ENCODE measurements at regions not wholly inside any gene's neighbourhood (a gene's known extent, or its start where the extent isn't known, plus 50 kb on each side); places are given as distances from the start of the nearest gene placed in this dataset.

GRCh38 chr5:60490597-60491166 is 209.3 kb downstream of the DEPDC1B start:
- Histone ChIP-seq H3K9me3 (ENCODE audit: control insufficient read depth, insufficient read depth, low read depth, low read length) (no peaks in the 10 kb centered on the region), H3K9ac (ENCODE audit: insufficient read depth, low read length) (no peak overlapping the region), H3K4me3 (replicated peaks in 1 of 4; ENCODE audit: control extremely low read depth in 1 of 4, insufficient read depth in 1 of 4, low read depth in 3 of 4, low read length in 4 of 4) (no peak overlapping the region), H3K79me2 (ENCODE audit: control insufficient read depth, insufficient read depth, low read length) (no peaks in the 10 kb centered on the region), H3K27me3 (ENCODE audit: control insufficient read depth, insufficient read depth, low read length) (no peaks in the 10 kb centered on the region), H3K36me3 (ENCODE audit: control insufficient read depth, insufficient read depth, low read length) (no peaks in the 10 kb centered on the region), H4K20me1 (ENCODE audit: control insufficient read depth, extremely low read depth, insufficient read depth, low read length) (no peaks in the 10 kb centered on the region), H3K4me1 (ENCODE audit: control insufficient read depth, extremely low read depth, insufficient read depth, low read length) (peaks cover 2% of the 10 kb centered on the region), H2AFZ (ENCODE audit: low read length) (no peak overlapping the region), H3K4me2 (ENCODE audit: extremely low read depth, insufficient read depth, low read length) (no peak overlapping the region), H3K27ac (ENCODE audit: insufficient read depth, low read length) (no peak overlapping the region)
- TF ChIP-seq CTCF (conservative IDR thresholded peaks at IDR 0.05 in 1 of 2, IDR thresholded peaks at IDR 0.05 in 1 of 2; ENCODE audit: low read depth in 1 of 2, low read length in 2 of 2) = no peak
- no peak for TF ChIP-seq EZH2 (IDR thresholded peaks at IDR 0.05; ENCODE audit: low read length, missing control alignments)
- no peak for DNase-seq (ENCODE audit: low read depth in 2 of 2)

DNA sequence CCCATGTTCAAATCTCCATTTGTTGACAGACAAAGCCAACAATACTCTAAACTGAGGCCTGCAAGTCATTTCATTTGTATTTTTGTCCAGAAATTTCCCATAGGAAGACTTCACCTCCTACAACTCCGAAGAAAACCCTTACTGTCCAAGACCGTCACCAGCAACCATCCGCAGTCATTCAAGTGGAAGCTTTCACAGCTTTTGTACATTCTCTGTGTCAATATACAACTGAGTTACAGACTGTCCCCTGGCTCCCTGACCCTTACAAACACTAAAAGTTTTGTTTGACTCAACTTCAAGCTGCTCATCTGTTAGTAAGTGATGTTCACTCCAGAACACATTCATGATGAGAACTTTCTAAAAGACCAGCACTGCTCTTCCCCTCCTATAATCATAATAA is 210.1 kb downstream of the DEPDC1B start:
- H3K4me3 ChIP-seq (replicated peaks in 1 of 4; ENCODE audit: control extremely low read depth in 1 of 4, insufficient read depth in 1 of 4, low read depth in 3 of 4, low read length in 4 of 4) = no peak overlapping the region
- no peaks in the 10 kb centered on the region for H3K27me3 ChIP-seq (ENCODE audit: control insufficient read depth, insufficient read depth, low read length)
- DNase-seq (ENCODE audit: low read depth in 2 of 2) = no peak
- H3K36me3 ChIP-seq (ENCODE audit: control insufficient read depth, insufficient read depth, low read length) = no peaks in the 10 kb centered on the region
- H3K9ac ChIP-seq (ENCODE audit: insufficient read depth, low read length) = no peak overlapping the region
- no peaks in the 10 kb centered on the region for H3K79me2 ChIP-seq (ENCODE audit: control insufficient read depth, insufficient read depth, low read length)
- H3K4me2 ChIP-seq (ENCODE audit: extremely low read depth, insufficient read depth, low read length) = no peak overlapping the region
- no peak overlapping the region for H3K27ac ChIP-seq (ENCODE audit: insufficient read depth, low read length)
- H2AFZ ChIP-seq (ENCODE audit: low read length) = no peak overlapping the region
- TF ChIP-seq EZH2 (IDR thresholded peaks at IDR 0.05; ENCODE audit: low read length, missing control alignments) = no peak
- TF ChIP-seq CTCF (conservative IDR thresholded peaks at IDR 0.05 in 1 of 2, IDR thresholded peaks at IDR 0.05 in 1 of 2; ENCODE audit: low read depth in 1 of 2, low read length in 2 of 2) = no peak
- H3K4me1 ChIP-seq (ENCODE audit: control insufficient read depth, extremely low read depth, insufficient read depth, low read length) = peaks cover 2% of the 10 kb centered on the region
- no peaks in the 10 kb centered on the region for H3K9me3 ChIP-seq (ENCODE audit: control insufficient read depth, insufficient read depth, low read depth, low read length)
- no peaks in the 10 kb centered on the region for H4K20me1 ChIP-seq (ENCODE audit: control insufficient read depth, extremely low read depth, insufficient read depth, low read length)

- no peak overlapping the region for H3K4me2 ChIP-seq (ENCODE audit: extremely low read depth, insufficient read depth, low read length)
- H3K27ac ChIP-seq (ENCODE audit: insufficient read depth, low read length) = no peak overlapping the region
- no peaks in the 10 kb centered on the region for H3K9me3 ChIP-seq (ENCODE audit: control insufficient read depth, insufficient read depth, low read depth, low read length)
- DNase-seq (ENCODE audit: low read depth in 2 of 2) = no peak
- H2AFZ ChIP-seq (ENCODE audit: low read length) = no peak overlapping the region
- H3K27me3 ChIP-seq (ENCODE audit: control insufficient read depth, insufficient read depth, low read length) = no peaks in the 10 kb centered on the region
- H3K79me2 ChIP-seq (ENCODE audit: control insufficient read depth, insufficient read depth, low read length) = no peaks in the 10 kb centered on the region
- peaks cover 2% of the 10 kb centered on the region for H3K4me1 ChIP-seq (ENCODE audit: control insufficient read depth, extremely low read depth, insufficient read depth, low read length)
- no peaks in the 10 kb centered on the region for H3K36me3 ChIP-seq (ENCODE audit: control insufficient read depth, insufficient read depth, low read length)
- H4K20me1 ChIP-seq (ENCODE audit: control insufficient read depth, extremely low read depth, insufficient read depth, low read length) = no peaks in the 10 kb centered on the region
- H3K4me3 ChIP-seq (replicated peaks in 1 of 4; ENCODE audit: control extremely low read depth in 1 of 4, insufficient read depth in 1 of 4, low read depth in 3 of 4, low read length in 4 of 4) = no peak overlapping the region
- H3K9ac ChIP-seq (ENCODE audit: insufficient read depth, low read length) = no peak overlapping the region
- TF ChIP-seq CTCF (conservative IDR thresholded peaks at IDR 0.05 in 1 of 2, IDR thresholded peaks at IDR 0.05 in 1 of 2; ENCODE audit: low read depth in 1 of 2, low read length in 2 of 2) (no peak), EZH2 (IDR thresholded peaks at IDR 0.05; ENCODE audit: low read length, missing control alignments) (no peak)
Measured at GRCh38 chr5:60489377-60489776, 210.6 kb downstream of the DEPDC1B start.
